ENCODE measurements at regions not wholly inside any gene's neighbourhood (a gene's known extent, or its start where the extent isn't known, plus 50 kb on each side); places are given as distances from the start of the nearest gene placed in this dataset.

GRCh38 chr11:122517403-122518379, 137.8 kb upstream of the UBASH3B start:
- TF ChIP-seq POLR2A (IDR thresholded peaks at IDR 0.05), result no peak
- no peak for TF ChIP-seq CTCF (IDR thresholded peaks at IDR 0.05)
- TF ChIP-seq EP300 (IDR thresholded peaks at IDR 0.05), result no peak

All from tibial nerve (tissue), 4 donors.